HG03095 (cell line): ENCODE measurements at regions not wholly inside any gene's neighbourhood (a gene's known extent, or its start where the extent isn't known, plus 50 kb on each side); places are given as distances from the start of the nearest gene placed in this dataset.

Experiments used
- ATAC-seq: cut with Tn5 transposase; IDR thresholded peaks from one replicate; pipeline ENCODE4 v1.9.1; 2021; ENCODE audit warnings: moderate library complexity; ENCODE audit not compliant: unreplicated experiment

DNA sequence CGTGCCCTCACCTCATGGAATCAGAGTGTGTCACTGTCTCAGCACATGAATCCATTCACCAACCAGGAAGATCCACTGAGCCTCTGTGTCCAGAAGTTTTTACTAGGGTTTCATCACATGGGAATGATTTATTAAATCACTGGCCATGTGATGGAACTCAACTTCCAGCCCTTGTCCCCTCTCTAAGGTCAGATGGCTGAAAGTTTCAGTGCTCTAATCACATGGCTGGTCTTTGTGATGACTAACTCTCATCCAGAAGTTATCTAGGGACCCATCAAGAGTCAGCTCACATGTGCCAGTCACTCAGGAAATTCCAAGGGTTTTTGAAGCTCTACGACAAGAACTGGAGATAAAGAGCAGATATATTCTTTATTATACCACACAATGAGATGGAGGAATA lies 140.5 kb upstream of the GYPC start:
- ATAC-seq = no peak

DNA sequence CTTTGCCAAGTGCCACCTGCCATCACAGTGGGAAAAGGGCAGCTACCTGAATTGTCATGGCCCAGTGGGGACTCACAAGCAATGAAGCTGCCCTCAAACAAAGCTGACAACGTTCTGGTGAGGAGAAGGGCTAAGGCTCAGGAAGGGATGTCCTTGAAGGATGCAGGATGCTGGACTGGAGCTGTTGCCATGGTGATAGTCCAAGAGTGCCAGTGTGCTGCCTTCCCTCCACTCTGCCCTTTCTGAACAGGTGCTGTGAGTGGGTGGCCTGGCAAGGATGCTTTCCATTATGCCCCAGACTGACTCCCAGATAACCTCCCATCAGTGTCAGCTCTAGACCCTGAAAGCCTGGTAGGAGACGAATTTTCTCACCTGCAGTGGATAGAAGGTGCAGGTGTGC lies 137.8 kb upstream of the GYPC start:
- ATAC-seq = no peak

DNA sequence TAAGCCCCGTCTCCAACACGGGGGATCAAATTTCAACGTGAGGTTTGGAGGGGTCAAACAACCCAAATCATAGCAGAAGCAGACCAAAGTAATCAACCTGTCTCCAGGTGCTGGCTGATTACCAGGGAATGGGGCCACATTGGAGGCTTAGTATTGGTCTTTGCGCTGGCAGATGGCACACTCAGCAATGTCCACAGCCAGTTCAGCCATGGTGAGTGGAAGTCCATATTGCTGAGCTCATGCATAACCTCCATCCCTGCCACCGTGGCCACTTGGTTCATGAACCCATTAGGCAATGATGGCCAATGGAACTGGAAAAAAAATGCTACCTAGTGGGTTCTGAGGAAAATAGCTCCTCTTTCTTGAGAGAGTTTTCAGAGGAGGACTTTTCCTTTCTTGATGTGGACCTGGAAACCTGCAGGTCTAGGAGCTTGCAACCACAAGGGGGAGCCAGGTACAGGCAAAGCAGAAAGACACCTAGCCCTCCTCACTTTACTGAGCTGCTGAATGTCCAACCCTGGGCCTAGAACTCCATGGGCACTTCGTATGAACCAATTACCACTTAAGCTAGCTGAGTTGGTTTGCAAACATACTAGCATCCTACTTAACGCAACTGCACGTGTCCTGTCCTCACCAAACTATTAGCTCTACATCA lies 128.0 kb upstream of the GYPC start:
- peak; percentile 83 for ATAC-seq

DNA sequence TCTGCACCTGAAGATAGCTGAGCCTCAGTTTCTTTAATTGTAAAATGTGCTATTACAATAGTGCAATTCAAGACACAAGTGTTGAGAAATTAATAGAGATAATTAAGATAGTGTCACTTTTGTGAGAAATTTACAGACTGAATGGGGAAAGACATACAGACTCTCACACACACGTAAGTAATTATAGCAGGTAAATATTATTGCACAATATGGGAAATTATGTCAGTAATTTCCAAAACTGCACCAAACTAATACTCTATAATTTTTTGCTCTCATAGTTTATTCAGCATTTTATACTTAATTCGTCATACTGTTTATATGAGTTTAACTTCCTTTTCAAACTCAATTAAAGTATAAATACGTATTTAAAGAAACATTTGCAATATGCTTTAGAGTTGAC lies 124.9 kb upstream of the GYPC start:
- ATAC-seq = no peak

DNA sequence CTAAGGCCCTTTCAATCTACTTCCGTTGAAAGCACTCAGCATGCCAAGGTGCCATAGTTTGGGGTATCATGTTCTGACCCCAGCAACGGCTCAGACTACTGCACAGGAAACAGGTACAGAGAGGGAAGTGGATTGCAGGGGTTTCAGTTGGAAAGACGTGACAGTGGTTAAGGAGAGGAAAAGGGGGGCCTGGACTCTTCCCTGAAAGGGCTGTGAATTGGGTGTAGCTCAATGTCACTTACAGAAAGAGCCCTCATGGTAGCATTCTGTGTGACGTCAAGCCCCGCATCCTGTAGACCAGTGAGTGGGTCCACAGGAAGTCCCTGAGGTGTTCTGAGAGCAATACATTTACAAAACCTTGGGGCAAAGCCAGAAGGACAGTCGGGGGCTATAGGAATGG lies 121.5 kb upstream of the GYPC start:
- ATAC-seq = no peak

DNA sequence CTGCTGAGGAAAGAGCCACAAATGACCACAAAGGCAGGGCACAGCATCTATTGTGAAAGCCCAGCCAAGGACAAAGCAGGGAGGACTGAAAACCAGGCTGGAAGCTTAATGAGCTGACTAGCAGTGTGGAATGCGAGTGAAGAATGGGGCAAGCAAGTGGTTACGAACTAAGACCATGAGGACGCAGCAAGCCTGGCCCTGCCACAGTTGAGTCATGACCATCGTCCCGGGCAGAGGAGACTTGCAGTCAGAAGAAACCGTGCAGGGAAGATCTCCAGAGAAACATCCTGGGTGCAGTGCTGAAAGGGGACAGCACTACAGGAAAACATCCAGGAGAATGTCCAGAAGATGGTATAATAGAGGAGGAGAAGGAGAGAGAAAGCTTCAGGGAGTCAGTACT lies 120.5 kb upstream of the GYPC start:
- ATAC-seq = no peak

DNA sequence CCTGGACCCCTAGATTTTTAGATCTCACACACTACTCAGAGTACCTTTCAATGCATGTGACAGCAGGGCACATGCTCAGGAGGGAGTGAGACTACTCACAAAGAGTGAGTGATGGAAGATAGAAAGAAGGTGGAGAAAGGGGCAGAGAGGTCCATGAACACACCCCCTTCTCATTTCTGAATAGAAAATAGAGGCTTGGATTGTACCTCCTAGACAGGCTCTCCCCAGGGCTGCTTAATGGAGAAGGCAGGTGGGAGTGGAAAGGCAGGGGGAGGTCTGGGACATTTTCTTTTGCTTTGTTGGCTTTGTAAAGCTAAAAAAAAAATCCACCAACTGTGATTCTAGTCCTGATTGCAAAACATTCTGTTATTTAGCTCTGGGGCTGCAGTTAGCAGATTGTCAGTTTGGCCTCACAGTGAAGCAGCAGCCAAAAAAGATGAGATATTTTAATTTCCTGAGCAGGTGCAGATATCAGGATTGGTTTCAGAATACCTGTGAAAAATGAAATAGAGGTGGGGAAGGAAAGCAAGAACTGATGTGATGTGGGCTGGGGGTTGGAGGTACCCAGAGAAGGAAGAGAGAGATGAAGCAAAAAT lies 119.3 kb upstream of the GYPC start:
- ATAC-seq = no peak

DNA sequence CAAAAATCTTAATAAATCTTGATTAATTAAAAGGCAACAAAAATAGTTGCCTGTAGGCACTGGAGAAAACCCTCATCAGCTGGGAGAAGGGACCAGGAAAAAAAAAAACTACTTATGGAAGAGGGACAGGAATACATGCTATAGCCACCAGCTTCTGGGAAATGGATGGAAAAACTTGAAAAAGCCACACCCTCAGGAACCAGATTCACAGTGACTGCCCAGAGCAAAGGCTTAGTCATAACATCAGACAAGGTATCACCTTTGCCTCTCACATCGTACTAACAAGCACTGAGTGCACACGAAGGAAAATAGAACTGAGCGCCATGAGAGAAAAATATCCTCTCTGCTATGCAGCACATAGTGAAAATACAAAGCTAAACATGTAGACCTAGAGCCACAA lies 116.9 kb upstream of the GYPC start:
- no peak for ATAC-seq

DNA sequence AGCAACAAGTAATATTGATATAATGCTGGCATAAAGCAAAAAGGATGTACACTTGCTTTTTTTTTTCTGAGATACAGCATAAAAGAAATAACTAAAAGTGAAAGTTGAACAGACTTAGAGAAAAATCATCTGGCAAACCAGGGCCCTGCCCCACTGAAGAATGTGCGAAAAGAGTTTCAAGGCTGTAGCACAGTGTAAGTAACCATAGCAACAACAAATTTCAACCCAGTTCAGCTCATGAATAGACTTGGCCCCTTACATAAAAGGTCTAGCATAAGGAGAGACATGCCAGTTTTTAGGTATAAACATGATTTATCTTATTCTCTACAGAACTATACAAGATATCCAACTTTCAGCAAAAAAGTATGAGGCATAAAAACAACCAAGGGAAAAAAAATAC lies 113.7 kb upstream of the GYPC start:
- no peak for ATAC-seq

DNA sequence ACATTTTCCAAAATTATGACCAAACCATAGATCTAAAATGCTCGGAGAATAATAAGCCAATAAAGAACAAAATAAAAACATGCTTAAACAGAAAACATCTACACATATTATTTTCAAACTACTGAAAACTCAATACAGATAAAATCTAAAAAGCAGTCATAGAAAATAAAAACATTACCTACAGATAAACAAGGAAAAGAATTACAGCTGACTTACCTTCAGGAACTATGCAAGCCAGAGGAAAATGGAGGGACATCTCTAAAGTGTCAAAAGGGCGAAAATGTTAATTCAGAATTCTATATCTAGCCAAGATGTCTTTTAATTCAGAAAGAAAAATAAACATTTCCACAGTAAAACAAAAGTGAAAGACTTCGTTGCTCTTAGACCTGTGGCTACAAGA lies 112.9 kb upstream of the GYPC start:
- no peak for ATAC-seq

DNA sequence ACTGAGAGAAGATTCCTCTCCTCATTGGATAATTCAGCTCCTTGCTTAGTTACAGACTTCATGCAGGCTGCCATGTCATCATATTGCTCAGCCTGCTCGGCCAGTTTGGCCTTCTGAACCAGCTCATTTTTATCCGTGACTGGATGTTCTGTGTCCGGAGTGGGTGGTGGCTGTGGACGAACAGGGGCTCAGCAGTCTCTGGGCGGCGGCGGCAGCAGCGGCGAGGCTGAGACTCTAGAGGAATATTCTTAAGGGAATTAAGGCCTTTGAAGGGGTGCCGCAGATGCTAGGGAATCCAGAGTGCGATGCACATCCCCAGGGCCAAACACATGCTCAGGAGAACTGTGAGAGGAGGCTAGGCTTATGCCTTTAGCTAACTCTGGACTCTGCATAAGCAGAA lies 97.9 kb upstream of the GYPC start:
- ATAC-seq = no peak

DNA sequence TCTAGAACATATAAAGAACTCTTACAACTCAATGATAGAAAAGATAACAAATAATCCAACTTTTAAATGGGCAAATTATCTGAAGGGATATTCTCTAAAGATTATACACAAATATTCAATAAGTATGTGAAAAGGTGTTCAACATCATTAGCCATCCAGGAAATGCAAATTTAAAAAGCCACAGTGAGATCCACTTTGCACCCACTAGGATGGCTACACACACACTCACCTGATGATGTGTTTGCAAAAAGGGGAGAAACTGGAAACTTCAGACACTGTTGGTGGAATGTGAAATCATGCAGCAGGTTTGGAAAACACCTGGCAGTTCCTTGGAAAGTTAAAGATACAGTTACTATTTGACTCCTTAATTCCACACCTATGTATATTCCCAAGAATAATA lies 87.2 kb upstream of the GYPC start:
- no peak for ATAC-seq

DNA sequence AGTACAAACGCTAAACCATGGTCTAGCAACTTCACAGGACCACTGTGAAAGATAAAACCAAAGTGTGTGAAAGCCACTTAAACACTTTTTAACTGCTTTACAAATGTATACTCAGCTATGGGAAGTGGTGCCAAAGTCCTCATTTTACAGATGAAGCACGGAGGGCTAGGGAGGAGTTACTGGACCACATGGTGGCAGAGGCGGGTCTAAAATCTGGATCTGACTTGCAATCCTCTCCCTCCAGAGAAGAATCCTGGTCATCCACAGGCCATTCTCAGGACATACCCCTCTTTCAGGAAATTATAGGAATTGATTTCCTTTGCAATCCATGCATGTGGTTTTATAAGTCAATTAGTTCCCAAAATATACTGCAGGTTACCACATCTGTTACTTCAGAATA lies 84.6 kb upstream of the GYPC start:
- no peak for ATAC-seq

DNA sequence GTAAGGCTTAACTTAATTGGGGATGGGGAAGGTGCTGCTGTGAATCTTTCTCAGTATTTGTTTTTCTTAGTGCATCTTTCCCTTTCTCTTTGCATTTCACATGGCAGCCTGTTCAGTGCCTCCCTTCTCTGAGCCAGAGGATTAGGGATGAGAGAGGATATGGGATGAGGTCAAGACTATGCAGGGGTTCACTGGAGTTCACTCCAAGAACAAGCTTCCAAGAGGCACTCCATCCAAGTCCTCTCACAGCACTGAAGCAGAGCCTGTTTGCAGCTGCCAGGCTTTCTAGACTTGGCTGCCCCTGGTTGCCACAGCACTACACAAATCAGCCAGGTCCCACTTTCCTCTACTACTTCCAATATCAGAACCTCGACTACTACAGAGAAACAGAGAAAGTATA lies 80.3 kb upstream of the GYPC start:
- ATAC-seq = no peak

DNA sequence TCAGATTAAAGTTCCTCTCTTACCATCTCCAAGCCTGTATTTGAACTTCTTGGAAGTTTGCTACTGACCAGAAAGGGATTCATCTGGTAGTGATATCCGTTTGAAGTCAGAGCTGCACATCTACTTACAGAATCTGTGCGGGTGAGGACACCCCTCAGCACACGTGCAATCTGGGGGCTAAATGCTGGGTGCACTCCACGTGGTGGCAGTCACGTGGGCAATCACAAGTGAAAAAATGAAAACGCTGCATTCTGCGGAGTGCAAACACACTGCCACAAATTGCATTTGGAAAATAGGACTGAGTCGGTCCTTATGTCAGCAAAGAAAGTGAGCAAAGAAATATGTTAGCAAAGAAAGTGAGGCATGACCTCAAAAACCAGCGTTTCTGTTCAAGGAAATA lies 76.1 kb upstream of the GYPC start:
- no peak for ATAC-seq

DNA sequence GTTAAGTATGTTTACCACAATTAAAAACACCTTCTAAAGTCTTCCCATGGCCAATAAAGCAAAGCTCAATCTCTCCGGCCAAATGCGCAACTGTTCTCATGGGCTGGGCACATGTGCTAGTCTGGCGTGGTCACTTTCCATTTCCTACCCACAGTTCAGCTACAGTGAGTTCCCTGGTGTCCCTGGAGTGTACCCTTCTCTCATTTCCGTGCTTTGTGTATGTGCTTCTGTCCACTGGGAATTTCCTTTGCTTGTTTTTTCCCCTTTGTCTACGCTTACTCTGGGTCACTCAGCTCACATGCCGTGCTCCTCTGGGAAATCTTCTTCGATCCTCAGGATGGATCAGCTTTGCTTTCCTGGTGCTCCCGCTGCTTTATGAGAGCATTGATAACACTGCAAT lies 69.6 kb upstream of the GYPC start:
- ATAC-seq = no peak

DNA sequence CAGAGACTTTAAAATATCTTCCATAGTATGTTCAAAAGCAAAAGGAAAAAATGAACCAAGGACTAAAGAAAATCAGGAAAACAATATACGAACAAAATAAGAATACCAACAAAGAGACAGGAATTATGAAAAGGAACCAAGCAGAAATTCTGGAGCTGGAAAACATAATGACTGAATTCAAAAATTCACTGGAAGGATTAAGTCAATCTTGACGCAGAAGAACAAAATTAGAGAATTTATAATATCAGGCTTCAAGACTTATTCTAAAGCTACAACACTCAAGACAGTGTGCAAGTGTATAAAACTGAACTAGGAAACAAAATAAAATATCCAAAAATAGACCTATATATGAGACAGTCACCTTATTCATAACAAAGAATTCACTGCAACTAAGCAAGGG lies 56.9 kb upstream of the GYPC start:
- no peak for ATAC-seq

DNA sequence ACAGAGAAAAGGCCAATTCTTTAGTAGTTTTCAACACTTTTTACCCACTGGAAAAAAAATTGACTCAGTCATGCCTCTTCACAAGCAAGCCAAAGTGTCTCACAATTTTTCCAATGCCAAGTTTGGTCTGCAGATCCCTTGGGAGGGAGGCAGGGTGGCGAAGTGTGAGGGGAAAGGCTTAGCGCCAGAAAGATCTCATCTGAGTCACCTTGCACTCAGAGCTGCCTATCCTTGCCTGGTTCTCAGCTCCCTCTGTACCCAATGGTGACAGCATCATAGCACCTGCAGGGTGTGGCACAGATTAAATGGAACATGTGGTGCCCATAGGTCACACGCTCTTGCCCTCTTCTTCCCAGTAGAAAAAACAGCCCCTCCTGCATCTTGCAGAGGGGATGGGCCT lies 55.2 kb upstream of the GYPC start:
- no peak for ATAC-seq

DNA sequence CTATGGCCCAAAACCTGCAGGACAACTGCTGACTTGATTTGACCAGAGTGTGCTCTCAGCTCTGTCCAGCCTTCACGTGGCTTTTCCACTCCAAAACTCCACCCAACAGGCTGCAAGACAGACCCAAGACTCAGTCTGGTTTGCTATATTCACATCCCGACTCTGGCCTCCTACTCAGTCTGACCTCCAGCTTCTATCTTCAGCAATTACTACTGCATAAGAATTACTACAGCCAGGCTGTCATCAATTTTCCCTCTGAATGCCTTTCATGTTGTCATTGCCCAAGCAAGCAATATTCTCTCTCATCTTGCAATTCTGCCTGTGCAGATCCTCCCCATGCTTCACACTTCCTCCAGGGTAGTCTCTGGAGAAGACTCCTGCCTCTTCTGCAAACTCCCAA lies 53.6 kb upstream of the GYPC start:
- no peak for ATAC-seq
